ENCODE measurements at regions not wholly inside any gene's neighbourhood (a gene's known extent, or its start where the extent isn't known, plus 50 kb on each side); places are given as distances from the start of the nearest gene placed in this dataset.

GRCh38 chr4:138573246-138573645 lies 331.1 kb upstream of the SLC7A11 start:
- no peak for TF ChIP-seq CTCF (IDR thresholded peaks at IDR 0.05)
- no peak for TF ChIP-seq POLR2A (IDR thresholded peaks at IDR 0.05)

Measured in esophagus squamous epithelium (tissue), 4 donors.